HEK293 (cell line): ENCODE measurements at regions not wholly inside any gene's neighbourhood (a gene's known extent, or its start where the extent isn't known, plus 50 kb on each side); places are given as distances from the start of the nearest gene placed in this dataset.
"Not testable (repeated sequence)": the region's sequence is repeated elsewhere in the genome, so short reads cannot be mapped to it uniquely, and the experiment has no call there.

Experiments
- CTCF ChIA-PET: fragments of 350-600 bp; formaldehyde crosslinking; extraction: SDS; loops from one replicate; lab custom pipeline; 2021; ENCODE audit warnings: antibody characterized with exemption; lab: Yijun Ruan, JAX
- POLR2A ChIA-PET: fragments of 300-600 bp; formaldehyde crosslinking; extraction: SDS; loops from one replicate; lab custom pipeline; 2020; ENCODE audit warnings: antibody characterized with exemption, inconsistent platforms; lab: Yijun Ruan, JAX
- H3K27ac ChIP-seq: fragments of 200-500 bp; sonication (Bioruptor generic); 2 replicates; pipeline ENCODE4 v1.5.1; 2014; ENCODE audit warnings: low read depth, low read length, control low read depth, inconsistent platforms; ENCODE audit errors: extremely low read depth
- H3K36me3 ChIP-seq, 2 experiments: fragments of 200-500 bp in 1 of 2; sonication (Bioruptor generic) in 1 of 2; 1 replicate in 1 of 2; 2 replicates in 1 of 2; pipeline ENCODE4 v1.5.1; 2014 to 2017; ENCODE audit warnings: inconsistent platforms in 2 of 2, low read length in 2 of 2; ENCODE audit not compliant: control insufficient read depth in 2 of 2, insufficient read depth in 1 of 2
- H3K4me1 ChIP-seq: fragments of 200-500 bp; sonication (Bioruptor generic); 2 replicates; pipeline ENCODE4 v1.5.1; 2014; ENCODE audit warnings: mild to moderate bottlenecking, low read length, inconsistent platforms; ENCODE audit not compliant: control insufficient read depth, insufficient read depth
- H3K4me3 ChIP-seq: 2 replicates; pipeline ENCODE4 v1.5.1; 2011; ENCODE audit warnings: low read depth, mild to moderate bottlenecking, control low read depth, low read length, moderate library complexity
- H3K9me3 ChIP-seq: fragments of 200-500 bp; sonication (Bioruptor generic); 2 replicates; pipeline ENCODE4 v1.5.1; 2014; ENCODE audit warnings: low read depth, low read length, inconsistent platforms; ENCODE audit not compliant: control insufficient read depth, insufficient read depth
- FEZF1 ChIP-seq: fragments of 450-650 bp; formaldehyde crosslinking; IDR thresholded peaks from 2 replicates; pipeline ENCODE4 v1.5.1; 2016; ENCODE audit warnings: missing biosample characterization, missing genetic modification characterization
- GLI2 ChIP-seq: fragments of 450-650 bp; formaldehyde crosslinking; IDR thresholded peaks from 2 replicates; pipeline ENCODE4; 2017; ENCODE audit warnings: missing biosample characterization, missing genetic modification characterization, low read depth, borderline replicate concordance
- OVOL3 ChIP-seq: fragments of 450-650 bp; formaldehyde crosslinking; IDR thresholded peaks from 2 replicates; pipeline ENCODE4 v1.5.1; 2016; ENCODE audit warnings: missing biosample characterization, missing genetic modification characterization
- RBAK ChIP-seq: fragments of 450-650 bp; formaldehyde crosslinking; IDR thresholded peaks from 2 replicates; pipeline ENCODE4 v1.5.1; 2016; ENCODE audit warnings: missing biosample characterization, missing genetic modification characterization
- YY1 ChIP-seq: fragments of 450-650 bp; formaldehyde crosslinking; IDR thresholded peaks from 2 replicates; pipeline ENCODE4 v1.5.1; 2018; ENCODE audit warnings: missing biosample characterization, missing genetic modification characterization
- ZFP3 ChIP-seq: fragments of 450-650 bp; formaldehyde crosslinking; IDR thresholded peaks from 2 replicates; pipeline ENCODE4 v1.5.1; 2016; ENCODE audit warnings: low read depth, missing biosample characterization, missing genetic modification characterization
- ZNF169 ChIP-seq: fragments of 450-650 bp; formaldehyde crosslinking; IDR thresholded peaks from 2 replicates; pipeline ENCODE4 v1.5.1; 2016; ENCODE audit warnings: missing biosample characterization, missing genetic modification characterization
- ZNF266 ChIP-seq: fragments of 450-650 bp; formaldehyde crosslinking; IDR thresholded peaks from 2 replicates; pipeline ENCODE4 v1.5.1; 2016; ENCODE audit warnings: missing biosample characterization, missing genetic modification characterization, low read depth
- ZNF549 ChIP-seq: fragments of 450-650 bp; IDR thresholded peaks from 2 replicates; pipeline ENCODE4 v1.5.1; 2018; ENCODE audit warnings: missing biosample characterization, missing genetic modification characterization, mild to moderate bottlenecking, inconsistent platforms, moderate library complexity
- ZNF571 ChIP-seq: fragments of 450-650 bp; formaldehyde crosslinking; IDR thresholded peaks from 2 replicates; pipeline ENCODE4 v1.5.0; 2017; ENCODE audit warnings: missing biosample characterization, missing genetic modification characterization
- ZNF624 ChIP-seq: fragments of 450-650 bp; formaldehyde crosslinking; IDR thresholded peaks from 2 replicates; pipeline ENCODE4 v1.5.1; 2017; ENCODE audit warnings: missing biosample characterization, missing genetic modification characterization
- ZNF670 ChIP-seq: fragments of 450-650 bp; formaldehyde crosslinking; IDR thresholded peaks from 2 replicates; pipeline ENCODE4 v1.5.1; 2016; ENCODE audit warnings: missing biosample characterization, missing genetic modification characterization, low read depth
- ZNF747 ChIP-seq: fragments of 450-650 bp; formaldehyde crosslinking; IDR thresholded peaks from 2 replicates; pipeline ENCODE4 v1.5.1; 2016; ENCODE audit warnings: missing biosample characterization, missing genetic modification characterization
- ZNF76 ChIP-seq: fragments of 450-650 bp; formaldehyde crosslinking; IDR thresholded peaks from 2 replicates; pipeline ENCODE4; 2016; ENCODE audit warnings: low read depth, missing biosample characterization, missing genetic modification characterization, borderline replicate concordance
- TF ChIP-seq, protein P1 (sequence below): fragments of 450-650 bp; formaldehyde crosslinking; IDR thresholded peaks from 2 replicates; pipeline ENCODE4 v1.5.1; 2016; ENCODE audit warnings: missing biosample characterization, missing genetic modification characterization
- TF ChIP-seq, protein P2 (sequence below): fragments of 450-650 bp; IDR thresholded peaks from 2 replicates; pipeline ENCODE4 v1.5.1; 2018; ENCODE audit warnings: missing biosample characterization, missing genetic modification characterization
- TF ChIP-seq, protein P3 (sequence below): fragments of 450-650 bp; formaldehyde crosslinking; IDR thresholded peaks from 2 replicates; pipeline ENCODE4 v1.5.1; 2016; ENCODE audit warnings: missing biosample characterization, missing genetic modification characterization
- TF ChIP-seq, protein P4 (sequence below): fragments of 450-650 bp; formaldehyde crosslinking; IDR thresholded peaks from 2 replicates; pipeline ENCODE4 v1.5.1; 2016; ENCODE audit warnings: missing biosample characterization, missing genetic modification characterization
- TF ChIP-seq, protein P5 (sequence below): fragments of 450-650 bp; formaldehyde crosslinking; IDR thresholded peaks from 2 replicates; pipeline ENCODE4 v1.5.1; 2016; ENCODE audit warnings: missing biosample characterization, missing genetic modification characterization

DNA sequence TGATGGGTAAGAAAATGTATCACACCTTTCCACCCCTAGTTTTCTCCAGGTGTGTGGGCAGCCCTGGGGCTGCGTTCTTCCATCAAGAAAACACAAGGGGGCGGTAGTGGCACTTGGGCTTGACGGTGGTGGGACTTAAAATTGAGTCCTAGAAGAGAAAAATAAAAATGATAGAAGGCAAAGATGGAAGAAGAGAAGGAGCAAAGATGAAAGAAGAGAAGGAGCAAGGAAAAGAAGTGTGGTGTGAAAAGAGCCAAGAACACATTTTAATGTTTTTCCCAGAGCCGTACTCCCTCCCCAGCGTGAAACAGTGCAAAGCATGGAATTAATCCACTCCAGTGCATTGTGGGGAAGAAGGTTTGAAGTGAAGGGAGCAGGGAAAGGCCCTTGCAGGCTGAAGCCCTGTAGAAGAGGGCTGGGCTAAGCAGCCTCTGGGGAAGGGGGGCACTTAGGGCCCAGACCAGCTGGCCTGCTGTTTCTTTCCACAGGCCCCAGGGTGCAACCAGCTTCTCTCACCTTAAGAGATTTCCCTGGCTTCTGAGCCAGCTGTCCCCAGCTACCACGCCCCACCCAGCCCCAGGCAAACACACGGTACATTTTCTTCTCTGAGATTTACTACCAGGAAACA lies 256.8 kb downstream of the RNF152 start (continued):
- TF ChIP-seq ZFP3 (tag by site-specific recombination) (no peak), OVOL3 (tag by site-specific recombination) (no peak), YY1 (tag by site-specific recombination) (no peak), ZNF571 (tag by site-specific recombination) (no peak), ZNF624 (tag by site-specific recombination) (no peak), FEZF1 (tag by site-specific recombination) (no peak), ZNF76 (tag by site-specific recombination) (0 out of 2 replicates have a peak, but pooled peaks have one; percentile 32), ZNF549 (tag by site-specific recombination) (no peak), ZNF169 (no peak), RBAK (tag by site-specific recombination) (no peak), ZNF747 (no peak)
- TF ChIP-seq, protein P1, sequence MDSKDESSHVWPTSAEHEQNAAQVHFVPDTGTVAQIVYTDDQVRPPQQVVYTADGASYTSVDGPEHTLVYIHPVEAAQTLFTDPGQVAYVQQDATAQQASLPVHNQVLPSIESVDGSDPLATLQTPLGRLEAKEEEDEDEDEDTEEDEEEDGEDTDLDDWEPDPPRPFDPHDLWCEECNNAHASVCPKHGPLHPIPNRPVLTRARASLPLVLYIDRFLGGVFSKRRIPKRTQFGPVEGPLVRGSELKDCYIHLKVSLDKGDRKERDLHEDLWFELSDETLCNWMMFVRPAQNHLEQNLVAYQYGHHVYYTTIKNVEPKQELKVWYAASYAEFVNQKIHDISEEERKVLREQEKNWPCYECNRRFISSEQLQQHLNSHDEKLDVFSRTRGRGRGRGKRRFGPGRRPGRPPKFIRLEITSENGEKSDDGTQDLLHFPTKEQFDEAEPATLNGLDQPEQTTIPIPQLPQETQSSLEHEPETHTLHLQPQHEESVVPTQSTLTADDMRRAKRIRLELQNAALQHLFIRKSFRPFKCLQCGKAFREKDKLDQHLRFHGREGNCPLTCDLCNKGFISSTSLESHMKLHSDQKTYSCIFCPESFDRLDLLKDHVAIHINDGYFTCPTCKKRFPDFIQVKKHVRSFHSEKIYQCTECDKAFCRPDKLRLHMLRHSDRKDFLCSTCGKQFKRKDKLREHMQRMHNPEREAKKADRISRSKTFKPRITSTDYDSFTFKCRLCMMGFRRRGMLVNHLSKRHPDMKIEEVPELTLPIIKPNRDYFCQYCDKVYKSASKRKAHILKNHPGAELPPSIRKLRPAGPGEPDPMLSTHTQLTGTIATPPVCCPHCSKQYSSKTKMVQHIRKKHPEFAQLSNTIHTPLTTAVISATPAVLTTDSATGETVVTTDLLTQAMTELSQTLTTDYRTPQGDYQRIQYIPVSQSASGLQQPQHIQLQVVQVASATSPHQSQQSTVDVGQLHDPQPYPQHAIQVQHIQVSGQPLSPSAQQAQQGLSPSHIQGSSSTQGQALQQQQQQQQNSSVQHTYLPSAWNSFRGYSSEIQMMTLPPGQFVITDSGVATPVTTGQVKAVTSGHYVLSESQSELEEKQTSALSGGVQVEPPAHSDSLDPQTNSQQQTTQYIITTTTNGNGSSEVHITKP (tag by site-specific recombination): 0 out of 2 replicates have a peak, but pooled peaks have one; percentile 21
- TF ChIP-seq, protein P2, sequence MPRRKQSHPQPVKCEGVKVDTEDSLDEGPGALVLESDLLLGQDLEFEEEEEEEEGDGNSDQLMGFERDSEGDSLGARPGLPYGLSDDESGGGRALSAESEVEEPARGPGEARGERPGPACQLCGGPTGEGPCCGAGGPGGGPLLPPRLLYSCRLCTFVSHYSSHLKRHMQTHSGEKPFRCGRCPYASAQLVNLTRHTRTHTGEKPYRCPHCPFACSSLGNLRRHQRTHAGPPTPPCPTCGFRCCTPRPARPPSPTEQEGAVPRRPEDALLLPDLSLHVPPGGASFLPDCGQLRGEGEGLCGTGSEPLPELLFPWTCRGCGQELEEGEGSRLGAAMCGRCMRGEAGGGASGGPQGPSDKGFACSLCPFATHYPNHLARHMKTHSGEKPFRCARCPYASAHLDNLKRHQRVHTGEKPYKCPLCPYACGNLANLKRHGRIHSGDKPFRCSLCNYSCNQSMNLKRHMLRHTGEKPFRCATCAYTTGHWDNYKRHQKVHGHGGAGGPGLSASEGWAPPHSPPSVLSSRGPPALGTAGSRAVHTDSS: no peak
- TF ChIP-seq, protein P3, sequence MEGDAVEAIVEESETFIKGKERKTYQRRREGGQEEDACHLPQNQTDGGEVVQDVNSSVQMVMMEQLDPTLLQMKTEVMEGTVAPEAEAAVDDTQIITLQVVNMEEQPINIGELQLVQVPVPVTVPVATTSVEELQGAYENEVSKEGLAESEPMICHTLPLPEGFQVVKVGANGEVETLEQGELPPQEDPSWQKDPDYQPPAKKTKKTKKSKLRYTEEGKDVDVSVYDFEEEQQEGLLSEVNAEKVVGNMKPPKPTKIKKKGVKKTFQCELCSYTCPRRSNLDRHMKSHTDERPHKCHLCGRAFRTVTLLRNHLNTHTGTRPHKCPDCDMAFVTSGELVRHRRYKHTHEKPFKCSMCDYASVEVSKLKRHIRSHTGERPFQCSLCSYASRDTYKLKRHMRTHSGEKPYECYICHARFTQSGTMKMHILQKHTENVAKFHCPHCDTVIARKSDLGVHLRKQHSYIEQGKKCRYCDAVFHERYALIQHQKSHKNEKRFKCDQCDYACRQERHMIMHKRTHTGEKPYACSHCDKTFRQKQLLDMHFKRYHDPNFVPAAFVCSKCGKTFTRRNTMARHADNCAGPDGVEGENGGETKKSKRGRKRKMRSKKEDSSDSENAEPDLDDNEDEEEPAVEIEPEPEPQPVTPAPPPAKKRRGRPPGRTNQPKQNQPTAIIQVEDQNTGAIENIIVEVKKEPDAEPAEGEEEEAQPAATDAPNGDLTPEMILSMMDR (tag by site-specific recombination): peak; percentile 42; the same call in 1 of the 2 replicates
- TF ChIP-seq, protein P4, sequence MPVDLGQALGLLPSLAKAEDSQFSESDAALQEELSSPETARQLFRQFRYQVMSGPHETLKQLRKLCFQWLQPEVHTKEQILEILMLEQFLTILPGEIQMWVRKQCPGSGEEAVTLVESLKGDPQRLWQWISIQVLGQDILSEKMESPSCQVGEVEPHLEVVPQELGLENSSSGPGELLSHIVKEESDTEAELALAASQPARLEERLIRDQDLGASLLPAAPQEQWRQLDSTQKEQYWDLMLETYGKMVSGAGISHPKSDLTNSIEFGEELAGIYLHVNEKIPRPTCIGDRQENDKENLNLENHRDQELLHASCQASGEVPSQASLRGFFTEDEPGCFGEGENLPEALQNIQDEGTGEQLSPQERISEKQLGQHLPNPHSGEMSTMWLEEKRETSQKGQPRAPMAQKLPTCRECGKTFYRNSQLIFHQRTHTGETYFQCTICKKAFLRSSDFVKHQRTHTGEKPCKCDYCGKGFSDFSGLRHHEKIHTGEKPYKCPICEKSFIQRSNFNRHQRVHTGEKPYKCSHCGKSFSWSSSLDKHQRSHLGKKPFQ (tag by site-specific recombination): no peak

DNA sequence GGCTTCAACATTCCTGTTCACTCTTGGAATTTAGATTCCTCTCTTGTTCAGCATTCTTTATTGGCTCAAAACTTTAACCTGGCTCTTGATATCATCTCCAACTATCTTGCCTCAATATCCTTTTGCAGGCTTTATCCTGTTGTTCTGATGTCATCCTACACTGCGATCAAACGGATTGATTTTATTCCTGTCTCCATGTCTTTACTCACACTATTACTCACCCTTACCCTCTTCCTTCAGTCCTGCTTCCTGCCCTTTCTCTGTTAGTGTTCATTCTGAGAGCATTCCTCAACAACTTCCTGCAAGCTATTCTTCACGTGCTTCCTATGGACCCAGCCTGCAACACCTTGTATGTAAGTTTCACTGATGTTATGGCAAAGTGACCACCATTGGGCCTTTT lies 264.7 kb downstream of the RNF152 start:
- no peaks in the 10 kb centered on the region for H3K36me3 ChIP-seq
- CTCF ChIA-PET: interaction anchor here (0.6 to 1.1 kb wide), 6 partner anchors 9 to 539 kb away, joined by 3 to 6 read pairs (median 4); no protein-coding TSS in a partner anchor
- POLR2A ChIA-PET: no interaction called here

DNA sequence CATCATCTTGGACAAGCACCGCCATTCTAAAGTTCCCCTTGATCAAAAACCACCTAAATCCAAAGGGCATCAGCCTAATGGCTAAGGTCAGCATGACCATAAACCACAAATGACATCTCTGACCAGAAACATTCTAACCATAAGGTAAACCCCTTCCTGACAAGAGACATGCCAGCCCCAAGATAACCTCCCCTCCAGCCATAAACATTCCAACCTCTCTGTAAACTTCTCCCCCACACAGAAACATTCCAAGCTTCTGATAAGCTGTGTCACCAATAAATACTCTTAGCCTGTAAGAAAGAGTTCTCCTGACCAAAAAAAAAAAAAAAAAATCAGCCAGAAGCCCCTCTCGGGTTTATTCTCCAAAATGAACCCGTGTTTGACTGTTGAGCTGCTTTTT lies 268.2 kb downstream of the RNF152 start:
- H3K4me1 ChIP-seq, H3K27ac ChIP-seq, H3K4me3 ChIP-seq, POLR2A ChIA-PET, H3K9me3 ChIP-seq, H3K36me3 ChIP-seq: not testable (repeated sequence)
- CTCF ChIA-PET: interaction anchor here (1.5 kb wide), 1 partner anchor 11 kb away, joined by 5 read pairs; no protein-coding TSS in a partner anchor

More for the DNA sequence above, 264.7 kb downstream of the RNF152 start:
- Histone ChIP-seq H3K9me3 (no peaks in the 10 kb centered on the region), H3K4me3 (no peak overlapping the region), H3K27ac (no peak overlapping the region), H3K4me1 (no peaks in the 10 kb centered on the region)
- TF ChIP-seq GLI2 (tag by site-specific recombination) (no peak), ZNF266 (tag by site-specific recombination) (no peak), ZNF670 (no peak)
- TF ChIP-seq, protein P5, sequence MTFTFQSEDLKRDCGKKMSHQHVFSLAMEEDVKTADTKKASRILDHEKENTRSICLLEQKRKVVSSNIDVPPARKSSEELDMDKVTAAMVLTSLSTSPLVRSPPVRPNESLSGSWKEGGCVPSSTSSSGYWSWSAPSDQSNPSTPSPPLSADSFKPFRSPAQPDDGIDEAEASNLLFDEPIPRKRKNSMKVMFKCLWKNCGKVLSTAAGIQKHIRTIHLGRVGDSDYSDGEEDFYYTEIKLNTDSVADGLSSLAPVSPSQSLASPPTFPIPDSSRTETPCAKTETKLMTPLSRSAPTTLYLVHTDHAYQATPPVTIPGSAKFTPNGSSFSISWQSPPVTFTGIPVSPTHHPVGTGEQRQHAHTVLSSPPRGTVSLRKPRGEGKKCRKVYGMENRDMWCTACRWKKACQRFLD: no peak
